ENCODE measurements at regions not wholly inside any gene's neighbourhood (a gene's known extent, or its start where the extent isn't known, plus 50 kb on each side); places are given as distances from the start of the nearest gene placed in this dataset.
A peak's percentile ranks its signal among the peaks of the same experiment; 100 is the strongest.

DNA sequence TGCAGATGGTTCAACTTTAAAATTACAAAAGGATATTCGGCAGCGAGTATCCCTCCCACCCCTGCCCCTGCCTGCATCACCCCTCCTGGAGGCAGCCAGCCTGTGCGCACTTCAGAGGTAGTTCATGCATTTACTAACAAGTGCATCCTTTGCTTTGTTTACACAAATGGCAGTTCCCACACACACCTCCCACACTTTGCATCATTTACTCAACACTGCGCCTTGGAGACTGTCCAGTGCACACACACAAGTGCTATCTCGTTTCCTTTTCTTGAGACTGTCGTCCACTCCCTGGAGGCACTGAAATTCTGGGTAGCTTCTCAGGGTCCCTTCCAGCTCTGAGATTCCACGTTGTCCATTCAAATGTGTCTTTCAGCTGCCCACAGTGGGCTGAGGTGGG lies 53.1 kb upstream of the VSX1 start:
- no peak for DNase-seq

GRCh38 chr20:25136056-25136455 lies 54.1 kb upstream of the VSX1 start:
- DNase-seq, result no peak

- DNase-seq, result peak in 10 of 14 donors; percentile 34 to 86 (median 60)
Observed at GRCh38 chr20:25136643-25137559, 55.0 kb upstream of the VSX1 start.

DNA sequence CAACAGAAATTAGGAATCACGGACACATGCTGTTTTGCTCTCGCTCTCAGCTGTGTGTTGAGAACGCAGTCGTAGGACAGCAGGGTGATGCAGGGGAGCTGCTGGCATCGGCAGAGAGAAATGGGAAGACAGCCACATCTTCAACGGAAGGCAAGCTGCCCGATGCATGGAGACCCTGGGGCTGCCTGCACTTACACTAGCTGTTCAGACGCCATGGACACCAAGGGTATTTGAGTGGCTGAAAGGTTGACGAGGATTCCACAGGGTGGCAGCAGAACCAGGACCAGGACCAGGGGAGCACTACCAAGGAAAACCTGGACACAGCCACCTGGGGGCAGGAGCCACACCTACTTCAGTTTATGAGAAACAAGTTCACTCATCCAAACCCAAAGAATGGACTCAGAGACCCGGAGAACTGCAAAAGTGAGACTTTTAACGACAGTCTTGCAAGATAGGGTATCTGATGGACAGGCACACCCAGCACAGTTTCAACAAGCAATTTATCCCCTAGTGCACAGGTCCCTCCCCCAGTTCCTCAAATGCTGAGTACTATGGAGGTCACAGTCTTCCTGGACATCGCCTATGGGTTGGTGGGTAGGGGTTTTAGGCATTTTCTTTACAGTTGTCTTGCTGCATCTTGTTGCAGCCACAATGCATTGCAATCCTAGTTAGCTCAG lies 56.3 kb upstream of the ENTPD6 start:
- DNase-seq, result peak in 1 of 14 donors; percentile 64

DNA sequence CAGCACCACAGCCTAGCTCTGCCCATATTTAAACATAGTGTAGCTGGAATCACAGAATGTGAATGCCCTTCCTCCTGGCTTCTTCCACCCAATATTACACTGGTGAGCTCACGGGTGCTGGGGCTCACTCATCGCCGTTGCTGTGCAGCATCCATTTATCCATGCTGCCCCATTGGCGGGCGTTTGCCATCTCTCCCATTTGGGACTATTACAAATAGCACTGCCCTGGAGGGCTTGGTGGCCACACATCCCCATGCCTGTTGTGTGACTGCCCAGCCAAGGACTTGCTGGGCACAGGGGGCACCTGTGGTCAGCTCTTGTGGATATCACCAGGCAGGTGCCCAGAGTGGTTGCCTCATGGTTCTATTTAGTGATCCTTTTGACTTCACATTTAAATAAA lies 54.5 kb upstream of the ENTPD6 start:
- DNase-seq, result no peak

DNA sequence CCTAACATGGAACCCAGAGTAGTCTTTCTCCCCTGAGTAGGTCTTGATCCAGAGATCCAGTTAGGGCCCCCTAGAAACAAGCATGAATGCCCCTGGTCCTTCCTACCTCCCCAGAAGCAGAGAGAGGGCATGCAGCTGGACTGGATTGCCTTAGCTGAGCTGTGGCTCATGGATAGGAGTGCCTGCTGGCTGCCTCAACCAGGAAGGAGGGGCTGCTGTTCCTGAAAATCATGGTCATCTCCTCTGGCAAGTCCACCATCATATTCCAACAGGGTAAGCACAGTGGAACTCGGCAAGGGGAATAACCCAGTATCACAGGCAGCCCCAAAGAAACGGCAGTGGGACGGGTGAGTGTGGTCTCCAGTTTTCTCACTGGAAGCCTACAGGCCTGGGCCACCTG lies 53.1 kb upstream of the ENTPD6 start:
- DNase-seq, result no peak

GRCh38 chr20:25145131-25145530 lies 50.4 kb upstream of the ENTPD6 start:
- no peak for DNase-seq

All from C1 segment of cervical spinal cord (tissue), 14 donors.